ENCODE measurements at regions not wholly inside any gene's neighbourhood (a gene's known extent, or its start where the extent isn't known, plus 50 kb on each side); places are given as distances from the start of the nearest gene placed in this dataset.

DNA sequence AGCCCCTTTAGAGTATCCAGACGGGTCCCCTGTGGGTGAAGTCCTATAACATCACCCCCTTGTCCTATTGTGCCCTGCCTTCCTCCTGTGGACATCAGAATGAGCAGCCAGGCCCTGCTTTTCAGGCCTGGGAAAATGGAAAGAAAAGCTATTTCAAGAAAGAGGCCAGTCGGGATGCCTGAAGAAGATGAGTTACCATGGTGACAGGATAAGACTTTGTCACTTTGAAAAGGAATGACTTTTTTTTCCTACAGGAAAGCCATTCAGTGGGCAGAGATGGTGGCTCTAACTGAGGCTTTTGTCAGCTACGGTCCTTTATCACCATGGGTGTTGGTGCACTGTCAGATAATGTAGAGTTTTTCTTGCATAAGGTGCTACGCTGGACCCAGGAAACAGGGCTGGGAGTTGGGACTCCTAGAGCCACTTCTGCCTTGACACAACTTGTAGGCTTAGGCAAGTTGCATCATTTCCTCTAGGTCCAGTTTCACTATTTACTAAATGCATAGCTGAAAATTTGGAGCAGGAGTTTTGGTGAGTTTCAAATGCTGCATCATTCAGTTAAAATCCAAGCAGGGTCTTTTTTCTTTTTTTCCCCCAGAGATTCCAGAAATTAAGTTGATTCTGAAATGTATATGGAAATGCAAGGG lies 179.0 kb upstream of the ADRA1D start:
- DNase-seq = peak; percentile 4

DNA sequence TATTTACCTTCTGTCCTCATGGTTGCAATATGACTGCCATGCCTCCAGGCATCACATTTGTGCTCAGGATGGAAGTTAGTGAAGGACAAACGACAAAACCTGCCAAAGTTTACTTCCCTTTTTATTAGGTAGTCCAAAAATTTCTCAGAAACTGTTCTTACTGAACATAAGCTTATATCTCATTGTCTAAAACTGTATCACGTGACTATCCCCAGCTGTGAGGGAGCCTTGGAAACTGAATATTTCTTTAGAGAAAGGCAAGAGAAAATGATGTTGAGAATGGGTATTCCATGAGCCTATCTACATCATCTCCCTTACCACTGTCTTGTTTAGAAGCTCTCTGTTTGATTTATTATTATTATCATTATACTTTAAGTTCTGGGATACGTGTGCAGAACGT lies 169.1 kb upstream of the ADRA1D start:
- DNase-seq = no peak

DNA sequence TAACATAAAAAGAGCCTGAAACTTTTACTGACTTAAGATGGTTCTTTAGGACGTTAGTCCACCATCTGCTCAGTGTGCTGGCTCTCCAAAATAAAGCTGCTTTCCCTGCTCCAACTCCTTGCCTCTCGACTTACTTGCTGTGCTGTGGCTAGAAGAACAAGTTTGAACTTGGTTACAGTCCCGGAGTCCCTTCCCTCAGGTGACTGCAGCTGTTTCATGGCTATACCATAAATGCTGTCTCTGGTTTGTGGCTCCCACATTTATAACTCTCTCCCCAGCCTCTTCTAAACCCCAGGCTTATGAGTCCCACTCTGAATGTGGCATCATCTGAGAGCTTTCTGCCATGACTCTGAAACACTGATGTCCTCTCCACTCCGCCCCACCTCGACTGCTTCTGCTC lies 166.2 kb upstream of the ADRA1D start:
- no peak for DNase-seq

DNA sequence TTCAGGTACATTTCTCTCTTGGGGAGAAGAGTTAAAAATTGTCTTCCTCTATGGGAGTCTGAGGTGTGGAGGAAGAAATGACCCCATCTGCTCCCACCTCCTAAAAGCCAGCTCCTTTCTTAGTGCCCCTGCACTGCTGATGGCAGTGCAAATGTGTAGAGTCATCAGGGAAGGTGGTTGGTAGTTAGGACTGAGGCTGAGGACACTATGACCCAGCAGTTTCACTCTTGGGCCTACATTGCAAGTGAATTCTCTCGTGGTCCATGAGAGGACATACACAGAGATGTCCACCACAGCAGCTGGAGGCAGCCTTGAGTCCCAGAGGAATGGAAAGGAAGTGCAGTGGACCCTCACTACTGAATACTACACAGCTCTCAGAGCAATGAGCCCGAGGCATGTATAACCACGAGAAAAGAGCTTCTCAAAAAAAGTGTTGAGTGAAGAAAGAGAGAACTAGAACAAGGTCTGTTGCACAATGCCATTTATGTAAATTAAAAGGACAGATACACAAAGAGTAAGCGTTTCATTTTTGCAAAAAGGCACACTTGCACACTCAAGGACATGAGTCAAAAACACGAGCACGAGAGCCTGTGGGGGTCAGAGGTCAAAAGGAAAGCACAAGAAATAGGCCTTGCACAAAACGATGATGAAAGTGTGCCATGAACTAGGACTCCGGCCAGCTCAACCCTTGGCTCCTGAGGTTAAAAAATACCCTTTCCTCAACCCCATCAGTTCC lies 164.4 kb upstream of the ADRA1D start:
- DNase-seq = no peak

DNA sequence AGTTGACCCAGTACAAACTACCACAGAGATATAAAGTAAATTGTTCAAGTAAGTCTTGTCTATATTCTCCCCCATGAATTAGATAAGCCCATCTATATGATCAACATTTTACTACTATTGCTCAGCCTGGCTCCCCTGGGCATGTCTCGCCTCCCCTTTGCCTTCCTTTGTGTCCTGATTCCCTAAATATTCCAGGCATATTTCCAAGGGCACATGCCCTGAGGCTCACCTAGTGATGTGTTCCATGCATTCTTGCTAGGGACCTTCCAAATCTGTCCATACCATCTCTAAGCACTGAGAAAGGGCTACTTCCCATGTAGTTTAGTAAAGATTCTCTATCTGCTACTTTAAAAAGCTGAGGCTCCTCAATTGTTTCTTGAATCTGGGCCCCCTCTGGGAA lies 163.1 kb upstream of the ADRA1D start:
- DNase-seq = peak; percentile 63

DNA sequence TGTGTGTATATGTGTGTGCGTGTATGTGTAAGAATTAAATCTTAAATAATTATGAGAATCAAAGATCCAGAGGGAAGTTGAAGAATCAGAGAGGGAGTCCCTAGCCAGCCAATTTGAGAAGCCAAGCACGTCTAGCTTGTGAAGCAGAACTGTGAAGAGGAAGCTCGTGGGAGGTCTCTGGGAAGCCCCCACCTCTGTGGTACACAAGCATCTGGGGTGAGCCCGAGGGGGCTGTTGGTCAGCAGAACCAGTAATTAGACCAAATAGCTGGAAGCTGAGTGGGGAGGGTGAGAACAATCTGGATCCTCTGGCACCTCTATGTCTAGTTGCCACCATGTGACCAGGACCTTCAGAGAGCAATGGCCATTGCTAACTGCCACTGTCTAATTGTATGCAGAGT lies 162.7 kb upstream of the ADRA1D start:
- DNase-seq = no peak

DNA sequence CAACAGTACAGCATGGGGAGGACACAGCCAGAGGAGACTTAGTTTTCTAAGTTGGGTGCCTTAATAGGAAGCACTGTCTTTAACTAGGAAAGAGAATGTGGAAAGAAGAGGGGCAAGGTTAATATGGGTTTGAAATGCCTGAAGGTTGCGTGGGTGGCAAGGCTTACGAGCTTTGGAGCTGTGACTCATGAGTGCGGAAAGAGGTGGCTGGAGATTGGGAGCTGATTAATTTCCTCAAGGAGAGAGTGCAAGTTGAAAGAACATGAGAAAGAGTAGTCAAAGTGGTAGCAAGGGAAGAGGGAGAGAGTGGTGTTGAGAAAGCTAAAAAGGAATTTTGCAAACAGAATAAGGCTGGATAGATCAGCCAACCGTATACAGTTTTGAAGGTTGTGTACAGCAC lies 157.5 kb upstream of the ADRA1D start:
- peak; percentile 64 for DNase-seq

DNA sequence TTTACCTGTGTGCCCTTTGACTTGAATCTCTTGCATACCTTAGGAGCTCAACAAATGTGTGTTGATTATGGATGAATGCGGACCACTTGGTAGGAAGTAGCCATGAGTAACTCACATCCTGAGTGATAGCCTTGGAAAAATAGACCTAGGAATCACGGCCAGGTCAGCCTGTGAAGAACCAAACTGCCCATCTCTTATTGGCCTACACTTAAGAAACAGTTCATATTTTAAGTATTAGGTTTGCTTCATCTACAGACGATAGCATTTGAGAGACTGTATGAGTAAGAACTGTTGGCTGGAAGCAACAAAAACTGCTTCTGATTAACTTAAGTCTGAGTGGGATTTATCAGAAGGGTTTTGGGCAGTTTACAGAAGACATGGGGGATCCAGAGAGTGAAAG lies 152.5 kb upstream of the ADRA1D start:
- no peak for DNase-seq

DNA sequence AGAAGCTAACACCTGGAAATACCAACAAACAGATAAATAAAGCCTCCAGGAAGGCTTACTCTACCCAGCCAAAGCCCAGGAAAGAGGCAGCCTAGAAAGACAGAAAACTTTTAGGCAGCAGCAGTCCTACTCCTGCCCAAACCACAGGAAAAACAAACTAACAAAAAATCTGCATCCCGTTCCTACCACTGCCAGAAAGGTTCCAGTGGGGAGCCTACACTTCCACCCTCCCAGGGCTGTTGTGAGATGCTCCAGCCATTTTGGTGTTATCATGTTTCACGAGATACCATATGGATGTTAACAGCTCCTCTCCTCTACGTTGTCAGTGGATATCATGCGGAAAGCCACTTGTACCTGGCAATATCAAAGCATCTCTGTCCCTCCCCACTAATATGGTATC lies 135.9 kb upstream of the ADRA1D start:
- no peak for DNase-seq

DNA sequence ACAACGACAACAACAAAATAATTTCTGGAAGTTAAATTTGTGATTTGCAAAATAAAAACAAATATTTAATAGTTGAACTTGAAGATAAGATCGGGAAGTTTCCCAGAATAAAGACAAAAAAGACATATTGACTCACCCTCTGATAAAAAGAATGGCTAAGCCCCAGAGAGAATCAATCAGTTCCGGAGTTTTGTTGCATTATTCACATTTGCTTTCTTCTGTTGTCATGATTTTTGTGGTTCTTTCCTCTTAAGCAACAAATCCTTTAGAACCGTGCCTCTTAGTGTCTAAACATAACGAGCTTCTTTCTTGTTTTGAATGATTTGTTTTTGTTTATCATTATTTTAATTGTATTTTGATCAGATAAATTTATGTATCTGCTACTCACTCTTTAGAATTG lies 134.9 kb upstream of the ADRA1D start:
- no peak for DNase-seq

DNA sequence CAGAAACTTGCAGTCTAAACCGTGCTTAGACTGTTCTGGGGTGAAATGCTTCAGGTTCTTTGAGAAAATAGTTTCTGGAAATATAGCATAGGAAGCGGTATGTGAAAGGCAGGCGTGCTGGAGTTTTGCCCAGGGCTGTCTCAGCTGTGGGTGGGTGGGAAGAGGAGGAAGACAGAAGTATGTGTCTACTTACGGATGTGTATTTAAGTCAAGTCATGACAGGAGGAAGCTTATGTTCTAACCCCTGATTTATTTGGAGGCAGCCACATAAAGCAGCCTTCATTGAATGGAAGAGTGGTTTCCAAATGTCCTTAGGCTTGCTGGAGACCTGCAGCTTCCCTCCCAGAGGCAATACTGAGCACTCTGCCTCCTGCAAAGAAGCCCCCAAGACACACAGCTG lies 126.8 kb upstream of the ADRA1D start:
- DNase-seq = no peak

DNA sequence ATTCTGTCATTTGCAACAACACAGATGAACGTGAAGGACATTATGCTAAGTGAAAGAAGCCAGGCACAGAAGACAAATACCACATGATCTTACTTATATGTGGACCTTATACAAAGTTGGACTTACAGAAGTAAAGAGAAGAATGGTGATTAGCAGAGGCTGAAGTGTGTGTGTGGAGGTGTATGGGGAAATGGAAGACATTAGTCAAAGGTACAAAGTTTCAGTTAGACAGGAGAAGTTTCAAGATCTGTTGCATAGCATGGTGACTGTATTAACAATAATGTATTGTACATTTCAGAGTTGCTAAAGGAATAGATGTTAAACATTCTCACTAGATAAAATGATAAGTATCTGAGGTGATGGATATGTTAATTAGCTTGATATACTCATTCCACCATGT lies 124.4 kb upstream of the ADRA1D start:
- no peak for DNase-seq

DNA sequence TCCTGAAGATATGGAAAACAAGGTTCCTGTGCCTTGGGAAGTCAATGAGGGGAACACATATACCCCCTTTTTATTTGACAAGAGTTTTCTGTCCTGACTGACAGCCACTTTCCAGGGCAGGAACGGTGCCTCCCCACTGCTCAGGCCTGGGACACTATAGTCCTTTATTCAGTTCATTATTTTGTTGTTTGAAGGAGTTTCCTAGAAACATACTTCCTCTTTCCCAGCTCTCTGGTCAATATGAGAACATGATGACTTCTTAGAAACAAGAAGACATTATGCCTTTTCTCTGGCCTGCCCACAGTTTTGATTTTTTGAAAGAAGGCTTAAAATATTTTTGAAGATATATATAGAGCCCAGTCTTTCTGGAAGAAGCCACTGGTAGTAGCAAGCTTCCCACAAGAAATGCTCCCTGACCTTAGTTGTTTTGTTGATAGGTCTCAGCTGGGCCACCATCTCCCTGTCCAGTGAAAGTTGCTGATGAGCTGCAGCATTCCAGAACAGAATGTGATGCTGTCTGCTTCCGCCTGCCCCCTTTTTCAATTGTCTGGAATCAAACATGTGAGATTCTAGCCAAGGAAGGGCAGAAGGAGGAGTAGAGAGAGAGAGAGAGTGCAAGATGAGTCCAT lies 122.7 kb upstream of the ADRA1D start:
- DNase-seq = no peak

DNA sequence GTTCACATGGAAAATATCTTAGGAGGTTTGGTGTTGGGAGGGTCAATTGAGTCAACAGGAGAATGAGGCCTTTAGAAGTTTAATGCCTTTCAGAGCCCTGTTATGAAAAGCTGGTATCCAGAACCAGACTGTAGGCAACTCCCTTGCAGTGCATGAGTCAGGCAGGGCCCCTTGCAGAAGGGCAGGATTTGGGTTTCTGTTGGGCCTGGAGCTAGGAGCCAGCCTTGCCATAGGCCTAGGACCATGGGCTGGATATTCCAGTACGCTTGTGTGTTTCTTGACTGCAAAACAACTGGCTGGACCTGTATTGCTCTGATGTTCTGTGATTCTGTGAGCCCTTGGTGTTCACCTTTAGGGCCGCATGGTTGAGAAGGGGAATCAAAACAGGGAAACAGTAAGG lies 121.8 kb upstream of the ADRA1D start:
- no peak for DNase-seq

DNA sequence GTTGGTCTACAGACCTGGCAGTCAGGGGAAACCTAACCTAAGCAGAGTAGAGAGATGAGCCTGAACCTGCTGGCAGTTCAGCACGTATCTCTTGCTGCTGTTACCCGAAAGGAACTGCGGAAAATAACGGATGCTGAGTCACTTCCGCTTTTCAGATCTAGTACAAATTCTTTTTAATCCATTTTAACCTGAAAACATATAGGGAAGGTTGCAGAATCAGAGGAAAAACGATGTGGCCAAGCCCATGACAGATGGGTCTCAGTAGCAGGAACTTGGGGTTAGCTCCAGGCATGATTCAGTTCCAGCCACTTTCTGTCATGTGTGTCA lies 120.7 kb upstream of the ADRA1D start:
- DNase-seq = no peak

DNA sequence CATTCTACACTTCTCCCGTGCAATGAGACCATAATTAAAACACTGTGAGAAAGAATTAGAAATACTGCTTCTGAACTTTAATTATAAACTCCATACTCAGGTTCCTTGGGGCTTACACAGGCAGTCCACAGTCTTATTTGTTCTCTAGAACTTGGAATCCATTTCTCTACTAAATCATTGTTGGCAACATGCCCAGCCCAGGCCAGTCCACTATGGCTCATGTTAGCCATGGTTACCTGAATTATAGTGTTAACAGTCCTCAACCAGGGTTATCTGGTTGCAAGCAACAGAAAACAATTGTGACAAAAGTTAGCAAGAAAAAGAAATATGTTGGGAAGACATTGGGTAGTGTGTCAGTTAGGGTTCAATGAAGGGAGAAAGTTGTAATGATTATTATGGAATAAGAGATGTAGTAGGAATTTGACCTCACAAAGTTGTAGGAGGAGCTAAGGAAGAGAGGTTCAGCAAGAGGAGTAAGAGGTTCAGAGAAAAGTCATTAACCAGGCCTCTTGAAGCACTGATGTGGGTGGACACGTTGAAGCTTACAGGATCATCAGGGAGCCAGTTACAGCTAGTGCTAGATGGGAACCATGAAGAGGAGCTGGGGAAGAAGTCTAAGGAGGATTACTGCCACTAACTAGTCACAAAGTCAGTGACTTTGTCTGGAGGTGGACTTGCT lies 120.2 kb upstream of the ADRA1D start:
- DNase-seq = no peak

DNA sequence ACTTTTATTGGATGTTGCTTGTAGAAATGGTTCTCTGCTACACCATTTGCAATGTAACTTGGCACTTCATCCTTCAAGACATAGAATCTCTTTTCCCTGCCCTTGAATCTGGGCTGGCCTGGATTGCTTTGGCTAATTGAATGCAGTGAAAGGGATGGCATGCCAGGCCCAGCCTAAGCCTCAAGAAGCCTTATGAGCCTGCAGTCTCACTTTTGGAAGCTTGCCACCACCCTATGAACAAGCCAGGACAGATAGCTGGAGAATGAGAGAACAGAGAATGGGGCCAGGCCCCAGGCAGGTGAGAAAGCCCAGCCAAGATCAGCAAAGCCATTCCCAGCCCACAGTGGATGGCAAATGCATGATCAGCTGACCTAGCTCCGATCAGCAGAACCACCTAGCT lies 117.0 kb upstream of the ADRA1D start:
- no peak for DNase-seq

DNA sequence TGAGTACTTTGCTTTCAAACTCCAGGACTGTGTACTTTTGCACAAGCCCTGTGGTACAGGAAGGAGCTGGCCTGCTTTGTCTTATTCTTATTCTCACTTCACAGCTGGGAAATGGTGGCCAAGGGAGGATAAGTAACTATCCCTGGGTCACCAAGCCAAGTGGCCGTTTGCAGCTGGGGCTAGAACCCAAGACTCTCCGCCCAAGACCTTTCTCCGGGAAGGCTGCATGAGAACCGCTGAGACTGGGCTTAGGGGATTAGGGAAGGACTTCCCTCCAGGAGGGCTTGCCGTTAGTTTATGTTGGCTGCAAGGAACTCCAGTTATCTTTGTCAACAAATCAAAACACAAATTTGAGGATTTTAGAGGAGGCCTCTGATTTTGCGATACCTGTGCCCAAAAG lies 109.5 kb upstream of the ADRA1D start:
- no peak for DNase-seq

DNA sequence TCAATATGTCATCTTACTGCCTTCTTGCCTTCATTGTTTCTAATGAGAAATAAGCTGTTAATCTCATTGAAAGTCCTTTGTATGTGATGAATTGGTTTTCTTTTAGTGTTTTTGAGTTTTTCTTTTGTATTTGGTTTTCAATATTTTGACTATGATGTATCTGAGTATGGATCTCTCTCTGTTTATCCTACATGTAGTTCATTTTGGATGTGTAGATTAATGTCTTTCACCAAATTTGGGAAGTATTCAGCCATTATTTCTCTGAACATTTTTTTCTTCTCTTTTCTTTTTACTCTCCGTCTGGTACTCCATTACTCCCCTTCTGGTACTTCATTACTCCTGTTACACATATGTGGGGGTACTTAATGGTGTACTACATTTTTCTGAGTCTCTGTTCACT lies 103.3 kb upstream of the ADRA1D start:
- no peak for DNase-seq

DNA sequence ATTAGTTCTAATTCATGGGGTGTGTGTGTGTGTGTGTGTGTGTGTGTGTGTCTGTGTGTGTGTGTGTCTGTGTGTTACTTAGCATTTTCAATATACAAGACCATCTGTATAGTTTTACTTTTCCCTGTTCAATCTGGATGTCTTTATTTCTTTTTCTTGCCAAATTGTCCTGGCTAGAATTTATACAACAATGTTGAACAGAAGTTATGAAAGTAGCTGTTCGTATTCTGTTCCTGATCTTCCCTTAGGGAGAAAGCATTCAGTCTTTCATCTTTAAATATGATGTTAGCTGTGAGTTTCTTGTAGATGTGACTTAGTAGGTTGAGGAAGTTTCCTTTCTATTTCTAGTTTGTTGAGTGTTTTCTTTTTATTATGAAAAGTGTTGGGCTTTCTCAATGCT lies 101.0 kb upstream of the ADRA1D start:
- no peak for DNase-seq

DNA sequence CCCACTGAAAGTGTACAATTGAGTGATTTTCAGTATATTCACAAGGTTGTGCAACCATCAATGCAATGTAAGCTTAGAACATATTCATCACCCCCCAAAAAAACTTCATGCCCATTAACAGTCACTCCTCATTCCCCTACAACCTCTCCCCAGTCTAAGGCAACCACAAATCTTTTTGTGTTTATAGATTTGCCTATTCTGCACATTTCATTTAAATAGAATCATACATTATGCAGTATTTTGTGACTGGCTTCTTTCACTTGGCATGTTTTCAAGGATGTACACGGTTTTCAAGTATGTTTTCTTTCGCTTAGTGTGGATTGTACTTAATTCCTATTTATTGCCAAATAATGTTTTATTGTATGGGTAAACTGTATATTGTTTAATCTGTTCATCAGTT lies 95.6 kb upstream of the ADRA1D start:
- no peak for DNase-seq

DNA sequence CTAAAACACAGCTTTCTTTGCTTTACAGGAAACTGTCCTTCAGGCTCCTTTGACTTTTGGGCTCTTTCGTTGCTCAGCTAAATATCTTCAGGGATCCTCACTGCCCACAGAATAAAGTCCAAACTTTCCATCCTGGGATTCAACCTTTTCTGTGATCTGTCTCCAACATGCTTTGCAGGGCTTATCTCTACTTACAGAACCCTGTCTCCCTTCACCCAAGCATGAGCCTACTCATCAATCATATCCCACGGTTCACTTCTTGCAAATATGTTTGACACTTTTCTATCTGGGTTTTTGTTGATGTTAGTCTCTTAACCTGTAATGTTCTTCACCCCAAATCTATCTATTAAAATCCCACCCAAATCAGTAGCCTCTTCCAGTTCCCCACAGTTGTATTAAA lies 93.5 kb upstream of the ADRA1D start:
- DNase-seq = peak; percentile 14

DNA sequence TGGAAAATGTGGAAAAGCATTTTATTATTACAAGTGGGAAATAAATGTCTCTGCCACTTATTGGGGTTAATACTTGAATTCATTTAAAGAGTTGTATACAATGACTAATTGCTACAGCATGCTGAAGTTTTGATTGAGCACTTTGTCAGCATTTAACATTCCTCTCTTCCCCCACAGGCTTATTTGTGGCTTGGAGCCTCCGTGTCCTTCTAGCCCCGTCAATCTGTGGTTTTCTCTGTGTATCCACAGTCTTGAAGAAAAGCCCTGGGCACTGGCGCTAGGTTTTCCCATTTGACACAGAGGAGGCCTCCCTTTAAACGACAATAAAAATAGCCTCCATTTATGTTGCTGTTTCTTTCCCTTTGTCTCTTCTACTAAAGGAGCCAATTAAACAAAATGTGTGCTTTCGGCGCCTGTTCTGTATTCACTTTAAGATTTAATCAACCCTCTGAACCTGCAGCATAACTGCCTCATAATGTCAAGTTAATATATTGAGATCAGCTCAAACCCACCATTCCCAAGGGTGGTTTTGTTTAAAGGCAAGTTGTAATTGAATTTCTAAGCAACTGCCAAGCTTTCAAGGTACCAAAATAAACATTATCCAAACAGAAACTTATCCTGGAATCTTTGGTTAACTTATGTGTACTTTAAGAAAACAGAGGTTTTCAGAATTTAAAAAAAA lies 92.9 kb upstream of the ADRA1D start:
- peak; percentile 75 for DNase-seq

DNA sequence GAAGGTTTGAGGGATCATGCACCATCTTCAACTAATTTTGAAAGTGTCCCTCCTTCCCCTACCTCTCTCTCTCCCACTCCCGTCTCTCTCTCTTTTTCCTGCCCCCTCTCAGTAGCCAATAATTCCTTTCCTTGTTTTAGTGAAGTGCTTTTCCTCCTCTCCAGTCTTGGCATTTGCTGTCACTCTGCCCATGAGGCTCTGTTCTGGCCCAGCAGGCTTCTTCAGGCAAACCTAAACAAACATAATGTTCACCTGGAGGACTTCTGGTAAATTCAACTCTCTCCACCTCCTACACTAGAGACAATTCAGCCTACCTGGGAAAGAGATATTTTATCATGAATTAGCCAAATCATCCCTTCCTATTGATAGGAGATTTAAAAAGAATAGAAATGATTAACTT lies 86.6 kb upstream of the ADRA1D start:
- peak; percentile 13 for DNase-seq

Measured in islet precursor cell (in vitro differentiated cells).